HL-60 (cell line): ENCODE measurements at regions not wholly inside any gene's neighbourhood (a gene's known extent, or its start where the extent isn't known, plus 50 kb on each side); places are given as distances from the start of the nearest gene placed in this dataset.

Source experiments
- DNase-seq, 2 experiments: peaks; one replicate each; pipeline ENCODE4 v3.0.0-alpha.2; 2010 to 2020; ENCODE audit warnings: low read depth in 1 of 2, low spot score in 1 of 2
- H3K27ac ChIP-seq: fragments of 250-450 bp; sonication (Bioruptor Pico); replicated peaks from 2 replicates; pipeline ENCODE4 v1.5.1; 2020; ENCODE audit warnings: mild to moderate bottlenecking, moderate library complexity
- H3K27me3 ChIP-seq: fragments of 250-450 bp; sonication (Bioruptor Pico); 2 replicates; pipeline ENCODE4 v1.5.1; 2021; ENCODE audit warnings: mild to moderate bottlenecking, moderate library complexity; ENCODE audit not compliant: insufficient read depth, poor library complexity, severe bottlenecking
- H3K4me3 ChIP-seq: replicated peaks from 2 replicates; pipeline ENCODE4 v1.5.1; 2011; ENCODE audit warnings: mild to moderate bottlenecking, control low read depth, low read length; ENCODE audit not compliant: insufficient read depth
- CTCF ChIP-seq: IDR thresholded peaks from one replicate; pipeline ENCODE4 v1.5.1; 2011; ENCODE audit warnings: low read length, control low read depth, inconsistent platforms; ENCODE audit not compliant: insufficient read depth
- GABPA ChIP-seq: IDR thresholded peaks from 2 replicates; pipeline ENCODE4 v1.6.1; 2012; ENCODE audit warnings: low read depth
- POLR2AphosphoS5 ChIP-seq: IDR thresholded peaks from 2 replicates; pipeline ENCODE4 v1.6.1; 2012; ENCODE audit warnings: low read depth
- SPI1 ChIP-seq: IDR thresholded peaks from 2 replicates; pipeline ENCODE4 v1.6.1; 2012; ENCODE audit warnings: low read depth, mild to moderate bottlenecking, borderline replicate concordance
- TF ChIP-seq, protein P1 (sequence below): IDR thresholded peaks from 2 replicates; pipeline ENCODE4 v1.6.1; 2012; ENCODE audit warnings: low read depth; ENCODE audit not compliant: insufficient replicate concordance

- Histone ChIP-seq H3K27ac (no peak overlapping the region), H3K27me3 (no peaks in the 10 kb centered on the region), H3K4me3 (no peak overlapping the region)
- TF ChIP-seq, protein P1, sequence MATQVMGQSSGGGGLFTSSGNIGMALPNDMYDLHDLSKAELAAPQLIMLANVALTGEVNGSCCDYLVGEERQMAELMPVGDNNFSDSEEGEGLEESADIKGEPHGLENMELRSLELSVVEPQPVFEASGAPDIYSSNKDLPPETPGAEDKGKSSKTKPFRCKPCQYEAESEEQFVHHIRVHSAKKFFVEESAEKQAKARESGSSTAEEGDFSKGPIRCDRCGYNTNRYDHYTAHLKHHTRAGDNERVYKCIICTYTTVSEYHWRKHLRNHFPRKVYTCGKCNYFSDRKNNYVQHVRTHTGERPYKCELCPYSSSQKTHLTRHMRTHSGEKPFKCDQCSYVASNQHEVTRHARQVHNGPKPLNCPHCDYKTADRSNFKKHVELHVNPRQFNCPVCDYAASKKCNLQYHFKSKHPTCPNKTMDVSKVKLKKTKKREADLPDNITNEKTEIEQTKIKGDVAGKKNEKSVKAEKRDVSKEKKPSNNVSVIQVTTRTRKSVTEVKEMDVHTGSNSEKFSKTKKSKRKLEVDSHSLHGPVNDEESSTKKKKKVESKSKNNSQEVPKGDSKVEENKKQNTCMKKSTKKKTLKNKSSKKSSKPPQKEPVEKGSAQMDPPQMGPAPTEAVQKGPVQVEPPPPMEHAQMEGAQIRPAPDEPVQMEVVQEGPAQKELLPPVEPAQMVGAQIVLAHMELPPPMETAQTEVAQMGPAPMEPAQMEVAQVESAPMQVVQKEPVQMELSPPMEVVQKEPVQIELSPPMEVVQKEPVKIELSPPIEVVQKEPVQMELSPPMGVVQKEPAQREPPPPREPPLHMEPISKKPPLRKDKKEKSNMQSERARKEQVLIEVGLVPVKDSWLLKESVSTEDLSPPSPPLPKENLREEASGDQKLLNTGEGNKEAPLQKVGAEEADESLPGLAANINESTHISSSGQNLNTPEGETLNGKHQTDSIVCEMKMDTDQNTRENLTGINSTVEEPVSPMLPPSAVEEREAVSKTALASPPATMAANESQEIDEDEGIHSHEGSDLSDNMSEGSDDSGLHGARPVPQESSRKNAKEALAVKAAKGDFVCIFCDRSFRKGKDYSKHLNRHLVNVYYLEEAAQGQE, result no peak
- TF ChIP-seq SPI1, result no peak
- no peak for TF ChIP-seq CTCF
- TF ChIP-seq GABPA, result no peak
- TF ChIP-seq POLR2AphosphoS5, result no peak
- no peak for DNase-seq
Observed at GRCh38 chr16:6689643-6690042, 643.0 kb upstream of the RBFOX1 start.

- no peak overlapping the region for H3K27ac ChIP-seq
- no peaks in the 10 kb centered on the region for H3K27me3 ChIP-seq
- TF ChIP-seq POLR2AphosphoS5 (no peak), GABPA (no peak), SPI1 (no peak), CTCF (no peak)
- TF ChIP-seq, protein P1, result no peak
- H3K4me3 ChIP-seq, result no peak overlapping the region
- no peak for DNase-seq
Observed at GRCh38 chr16:6687593-6687992, 645.1 kb upstream of the RBFOX1 start.

GRCh38 chr16:6684076-6684673, 648.5 kb upstream of the RBFOX1 start:
- TF ChIP-seq POLR2AphosphoS5 (no peak), SPI1 (no peak), CTCF (peak; percentile 21)

GRCh38 chr16:6682142-6682811, 650.4 kb upstream of the RBFOX1 start:
- no peak overlapping the region for H3K27ac ChIP-seq
- peak; percentile 10 to 33 for DNase-seq
- H3K4me3 ChIP-seq, result no peak overlapping the region
- TF ChIP-seq GABPA, result no peak
- TF ChIP-seq CTCF, result peak; percentile 82
- no peaks in the 10 kb centered on the region for H3K27me3 ChIP-seq

More at GRCh38 chr16:6684076-6684673, 648.5 kb upstream of the RBFOX1 start:
- Histone ChIP-seq H3K4me3 (no peak overlapping the region), H3K27ac (no peak overlapping the region), H3K27me3 (no peaks in the 10 kb centered on the region)
- DNase-seq, result peak in 1 of 2 experiments; percentile 1
